CD4-positive, alpha-beta T cell treated with Interleukin-21 for 1 hour (primary cell): ENCODE measurements at regions not wholly inside any gene's neighbourhood (a gene's known extent, or its start where the extent isn't known, plus 50 kb on each side); places are given as distances from the start of the nearest gene placed in this dataset.
"Not testable (repeated sequence)": the region's sequence is repeated elsewhere in the genome, so short reads cannot be mapped to it uniquely, and the experiment has no call there.

Experiments
- DNase-seq: peaks from one replicate; pipeline ENCODE4 v3.0.0-alpha.2; 2020

GRCh38 chr3:194028434-194029004 lies 107.4 kb upstream of the HES1 start:
- DNase-seq: no peak

DNA sequence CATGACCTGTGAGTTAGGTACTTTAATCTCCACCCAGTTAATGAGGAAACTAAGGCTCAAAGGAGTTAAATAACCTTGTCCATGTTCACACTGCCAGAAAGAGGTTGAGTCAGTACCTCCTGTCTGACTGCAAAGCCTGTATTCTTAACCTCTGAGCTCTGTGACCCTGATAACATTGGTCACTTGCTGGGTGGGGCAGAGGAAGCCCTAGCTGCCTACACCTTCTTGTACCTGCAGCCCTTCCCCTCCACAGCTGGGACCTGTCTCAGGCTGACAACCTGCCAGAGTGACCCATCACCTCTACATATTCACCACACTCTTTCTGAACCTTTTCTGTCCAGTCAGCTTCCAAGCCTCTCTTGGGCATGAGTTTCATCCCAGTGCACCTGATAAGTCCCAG lies 106.1 kb upstream of the HES1 start:
- DNase-seq: no peak

- DNase-seq: no peak
These were observed 105.6 kb upstream of the HES1 start for GRCh38 chr3:194030372-194030771.

DNA sequence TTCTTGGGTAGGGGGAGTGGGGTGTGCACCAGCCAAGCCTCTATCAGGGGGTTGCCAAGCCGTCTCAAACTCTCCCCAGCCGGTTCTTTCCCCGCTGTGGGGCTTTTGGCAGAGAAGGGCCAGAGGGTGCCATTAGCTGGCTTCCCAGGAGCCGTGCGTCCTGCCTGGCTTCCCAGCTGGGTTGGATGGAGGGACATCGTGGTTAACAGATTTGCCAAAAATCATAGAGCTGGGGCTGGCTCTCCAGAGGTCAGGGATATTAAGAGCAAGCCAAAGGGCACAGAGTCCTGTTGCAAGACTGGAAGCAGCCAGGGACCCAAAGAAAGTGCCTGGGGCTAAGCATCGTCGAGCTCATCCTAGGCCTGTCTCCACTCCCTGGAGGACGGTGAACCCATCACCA lies 104.6 kb upstream of the HES1 start:
- no peak for DNase-seq

GRCh38 chr3:194031867-194032635 lies 103.9 kb upstream of the HES1 start:
- no peak for DNase-seq

DNA sequence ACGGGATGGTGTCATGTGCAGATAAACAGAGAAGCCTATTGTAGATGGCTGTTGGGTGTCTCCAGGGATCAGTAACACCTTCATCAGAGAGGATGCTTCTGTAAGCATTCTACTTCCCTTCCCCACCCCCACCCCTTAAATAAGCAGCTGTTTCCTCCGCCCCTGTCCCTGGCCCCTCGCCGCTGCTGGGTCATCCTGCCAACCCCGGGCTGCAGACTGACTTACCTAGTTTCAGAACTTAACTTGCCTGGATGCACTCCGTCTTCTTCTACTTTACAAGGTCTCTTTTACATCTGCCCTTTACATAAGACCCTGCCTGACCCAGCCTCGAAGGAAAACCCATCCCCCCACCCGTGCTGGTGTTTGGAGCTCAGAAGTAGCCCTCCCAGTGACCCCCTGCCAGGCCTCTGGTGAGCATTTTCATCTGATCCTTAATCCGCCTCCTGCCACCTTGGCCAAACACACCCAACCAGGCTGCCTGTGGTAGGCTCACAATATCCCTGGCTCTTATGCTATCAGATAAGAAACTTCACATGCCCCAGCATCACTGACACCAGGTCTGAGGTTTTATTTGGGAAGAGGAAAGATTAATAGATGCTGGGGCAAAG lies 103.0 kb upstream of the HES1 start:
- DNase-seq: no peak

- DNase-seq: no peak
These were observed 101.3 kb upstream of the HES1 start for GRCh38 chr3:194034346-194035336.

- DNase-seq: no peak
These were observed 100.4 kb upstream of the HES1 start for GRCh38 chr3:194035406-194036138.

- DNase-seq: no peak
These were observed 99.1 kb upstream of the HES1 start for GRCh38 chr3:194036842-194037241.

DNA sequence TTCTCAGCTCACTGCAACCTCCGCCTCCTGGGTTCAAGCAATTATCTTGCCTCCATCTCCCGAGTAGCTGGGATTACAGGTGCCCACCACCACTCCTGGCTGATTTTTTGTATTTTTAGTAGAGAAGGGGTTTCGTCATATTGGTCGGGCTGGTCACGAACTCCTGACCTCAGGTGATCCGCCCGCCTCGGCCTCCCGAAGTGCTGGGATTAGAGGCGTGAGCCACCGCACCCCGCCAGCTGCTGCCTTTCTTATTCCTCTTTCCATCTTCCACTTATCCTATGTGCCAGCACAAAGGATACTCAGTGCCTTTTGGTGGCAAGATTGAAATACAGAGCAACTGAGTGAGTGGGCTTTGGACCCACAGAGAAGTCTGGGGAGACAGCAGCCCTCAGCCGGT lies 97.6 kb upstream of the HES1 start:
- not testable (repeated sequence) for DNase-seq

DNA sequence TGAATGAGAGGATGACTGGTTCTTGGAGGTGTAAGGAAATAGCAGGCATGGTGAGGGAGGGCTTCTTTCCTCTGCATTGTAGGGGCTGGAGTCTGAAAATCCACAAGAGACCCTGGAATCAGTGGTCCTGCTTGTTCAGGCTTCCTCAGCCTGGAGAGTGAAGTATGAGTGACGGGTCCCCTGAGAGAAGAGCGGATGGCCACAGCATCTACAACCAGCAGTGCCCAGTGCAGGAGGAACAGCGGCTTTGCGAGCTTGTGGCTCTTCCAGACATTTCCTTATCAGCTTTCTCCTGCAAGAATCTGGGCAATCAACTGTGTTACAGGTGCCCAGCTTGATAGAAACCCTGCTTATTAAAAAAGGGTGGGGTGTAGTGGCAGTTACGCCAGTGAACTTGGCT lies 97.0 kb upstream of the HES1 start:
- no peak for DNase-seq

DNA sequence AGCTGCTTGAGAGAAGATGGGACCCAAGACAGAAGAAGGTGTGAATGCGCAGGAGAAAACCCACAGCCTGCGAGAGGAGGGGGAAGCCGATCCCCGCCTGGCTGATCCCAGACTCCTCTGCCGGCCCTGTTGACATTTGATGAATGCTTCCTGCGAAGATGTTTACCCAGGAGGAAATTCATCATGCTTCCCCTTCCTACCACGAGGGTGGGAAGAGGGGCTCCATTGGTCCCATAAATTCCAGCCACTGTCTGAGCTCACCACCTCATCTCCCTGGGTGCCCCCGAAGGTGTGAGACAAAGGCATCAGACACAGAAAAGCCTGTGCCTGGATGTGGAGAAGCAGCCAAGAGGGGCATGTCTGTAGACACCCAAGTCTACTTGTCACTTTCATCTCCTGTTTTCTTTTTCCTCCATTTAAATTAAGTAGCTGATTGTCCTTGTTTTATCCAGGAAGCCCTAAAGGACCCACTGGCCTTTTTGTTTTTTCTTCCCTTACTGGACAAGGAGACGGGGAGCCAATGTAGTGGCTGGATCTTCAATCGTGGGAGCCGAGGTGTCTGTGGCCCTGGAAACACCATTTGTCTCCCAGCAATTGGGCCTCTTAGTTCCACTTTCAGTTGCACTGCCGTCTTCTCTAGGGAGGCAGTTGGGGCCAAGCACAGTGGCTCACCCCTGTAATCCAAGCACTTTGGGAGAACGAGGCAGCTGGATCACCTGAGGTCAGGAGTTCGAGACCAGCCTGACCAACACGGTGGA lies 95.3 kb upstream of the HES1 start:
- no peak for DNase-seq

GRCh38 chr3:194042927-194043326 lies 93.0 kb upstream of the HES1 start:
- DNase-seq: no peak

DNA sequence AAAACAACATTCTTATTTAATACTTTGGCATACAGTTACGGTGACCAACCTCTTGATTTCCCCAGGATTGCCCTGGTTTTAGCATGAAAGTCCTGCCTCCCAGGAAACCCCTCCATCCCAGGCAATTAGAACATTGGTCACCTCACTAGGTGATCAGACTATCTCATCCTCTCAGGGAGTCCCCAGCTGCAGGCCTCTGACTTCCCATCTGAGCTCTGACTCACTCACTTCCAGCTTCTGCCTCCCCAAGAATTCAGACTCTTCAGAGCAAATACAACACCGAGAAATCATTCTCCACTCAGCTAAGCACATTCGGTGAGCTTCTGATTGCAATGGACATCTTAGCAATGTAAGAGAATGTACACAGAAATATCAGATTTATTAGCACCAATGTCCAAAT lies 92.4 kb upstream of the HES1 start:
- no peak for DNase-seq

DNA sequence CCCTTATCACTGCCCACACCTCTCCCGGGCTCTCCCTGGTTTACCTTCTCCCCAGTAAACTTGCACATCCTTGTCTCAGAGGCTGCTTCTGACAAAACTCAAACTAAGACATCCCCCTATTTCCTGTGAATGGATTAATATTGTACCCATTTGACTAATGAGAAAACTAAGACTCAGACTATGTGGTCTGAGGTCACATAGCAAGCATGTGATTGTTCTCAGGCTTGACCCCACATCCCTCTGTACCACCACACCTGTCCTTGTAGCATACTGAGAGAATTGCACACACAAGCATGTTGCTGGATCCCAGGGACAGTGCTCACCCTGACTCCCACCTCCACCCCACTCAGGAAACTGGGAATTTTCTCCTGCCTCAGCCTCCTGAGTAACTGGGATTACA lies 90.7 kb upstream of the HES1 start:
- DNase-seq: no peak

GRCh38 chr3:194045919-194046318 lies 90.0 kb upstream of the HES1 start:
- DNase-seq: no peak

DNA sequence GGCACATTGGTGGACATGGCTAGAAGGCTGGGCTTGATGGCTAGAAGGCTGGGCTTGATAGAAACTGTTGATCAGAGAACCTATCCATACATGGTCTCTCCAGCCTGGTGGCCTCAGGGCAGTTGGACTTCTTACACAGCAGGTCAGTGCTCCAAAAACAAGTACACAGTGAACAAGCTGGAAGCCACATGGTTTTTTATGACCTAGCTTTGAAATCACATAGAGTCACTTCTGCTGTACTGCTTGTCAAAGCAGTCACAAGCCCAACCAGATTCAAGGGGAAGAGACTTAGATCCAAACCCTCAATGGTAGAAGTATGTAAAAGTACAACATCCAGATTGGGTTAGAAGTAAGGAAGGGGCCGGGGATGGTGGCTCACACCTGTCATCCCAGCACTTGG lies 89.4 kb upstream of the HES1 start:
- DNase-seq: no peak

- DNase-seq: no peak
These were observed 88.8 kb upstream of the HES1 start for GRCh38 chr3:194046995-194047645.

- no peak for DNase-seq
These were observed 86.6 kb upstream of the HES1 start for GRCh38 chr3:194049394-194049793.

- DNase-seq: no peak
These were observed 85.1 kb upstream of the HES1 start for GRCh38 chr3:194050782-194051320.
